ENCODE measurements at regions not wholly inside any gene's neighbourhood (a gene's known extent, or its start where the extent isn't known, plus 50 kb on each side); places are given as distances from the start of the nearest gene placed in this dataset.

- DNase-seq (ENCODE audit: low read depth), result no peak
These were observed 89.9 kb downstream of the TBX19 start for GRCh38 chr1:168370586-168370985.

GRCh38 chr1:168369655-168370054, 89.0 kb downstream of the TBX19 start:
- DNase-seq (ENCODE audit: low read depth), result no peak
- no peak overlapping the region for H3K4me3 ChIP-seq (ENCODE audit: low read depth, low read length)

More at GRCh38 chr1:168370586-168370985, 89.9 kb downstream of the TBX19 start:
- no peak overlapping the region for H3K4me3 ChIP-seq (ENCODE audit: low read depth, low read length)

- DNase-seq (ENCODE audit: low read depth), result no peak
- H3K4me3 ChIP-seq (ENCODE audit: low read depth, low read length), result no peak overlapping the region
These were observed 87.5 kb downstream of the TBX19 start for GRCh38 chr1:168368131-168368530.

- H3K4me3 ChIP-seq (ENCODE audit: low read depth, low read length), result no peak overlapping the region
- DNase-seq (ENCODE audit: low read depth), result no peak
These were observed 85.2 kb downstream of the TBX19 start for GRCh38 chr1:168365719-168366479.
